Keratinocyte (primary cell): ENCODE measurements at regions not wholly inside any gene's neighbourhood (a gene's known extent, or its start where the extent isn't known, plus 50 kb on each side); places are given as distances from the start of the nearest gene placed in this dataset.

ENCODE experiments used
- DNase-seq: peaks from one replicate; pipeline ENCODE4 v3.0.0-alpha.2; 2011; ENCODE audit warnings: low read depth, missing footprints, low spot score
- FAIRE-seq: peaks from 2 replicates; lab custom pipeline; 2011; peaks lifted over from hg19 to GRCh38; lab: Jason Lieb, UNC
- H2AFZ ChIP-seq: 2 replicates; pipeline ENCODE4 v1.6.0; 2012; ENCODE audit warnings: low read length, control low read depth, inconsistent platforms; ENCODE audit not compliant: control insufficient read depth
- H3K27ac ChIP-seq: 2 replicates; pipeline ENCODE4 v1.5.1; 2011; ENCODE audit warnings: low read length; ENCODE audit not compliant: control insufficient read depth, insufficient read depth
- H3K27me3 ChIP-seq: 3 replicates; pipeline ENCODE4 v1.6.0; 2011; ENCODE audit warnings: low read length; ENCODE audit not compliant: control insufficient read depth, insufficient read depth; ENCODE audit errors: extremely low read depth
- H3K36me3 ChIP-seq, 2 experiments: 2 replicates in 1 of 2; 3 replicates in 1 of 2; pipeline ENCODE4 v1.5.1; 2011; ENCODE audit warnings: low read length in 2 of 2, mild to moderate bottlenecking in 1 of 2; ENCODE audit not compliant: control insufficient read depth in 2 of 2, insufficient read depth in 2 of 2; ENCODE audit errors: extremely low read depth in 1 of 2
- H3K4me1 ChIP-seq: 3 replicates; pipeline ENCODE4 v1.5.1; 2011; ENCODE audit warnings: low read length; ENCODE audit not compliant: control insufficient read depth, insufficient read depth; ENCODE audit errors: extremely low read depth
- H3K4me2 ChIP-seq: 3 replicates; pipeline ENCODE4 v1.6.0; 2011; ENCODE audit warnings: low read depth, low read length; ENCODE audit not compliant: control insufficient read depth, insufficient read depth; ENCODE audit errors: extremely low read depth
- H3K4me3 ChIP-seq, 3 experiments: fragments of 200-600 bp in 1 of 3; sonication (generic) in 1 of 3; 2 replicates in 2 of 3; 3 replicates in 1 of 3; pipeline ENCODE4 v1.5.1; 2011 to 2016; ENCODE audit warnings: low read length in 3 of 3, mild to moderate bottlenecking in 3 of 3, control low read depth in 2 of 3, inconsistent platforms in 1 of 3, low read depth in 1 of 3, mixed read lengths in 1 of 3, mixed run types in 1 of 3, moderate library complexity in 1 of 3; ENCODE audit not compliant: control insufficient read depth in 2 of 3, insufficient read depth in 2 of 3; ENCODE audit errors: extremely low read depth in 1 of 3
- H3K79me2 ChIP-seq: 2 replicates; pipeline ENCODE4 v1.6.0; 2012; ENCODE audit warnings: low read length; ENCODE audit not compliant: control insufficient read depth, insufficient read depth
- H3K9ac ChIP-seq: 3 replicates; pipeline ENCODE4 v1.6.0; 2011; ENCODE audit warnings: low read length; ENCODE audit not compliant: control insufficient read depth, insufficient read depth; ENCODE audit errors: extremely low read depth
- H3K9me1 ChIP-seq: 3 replicates; pipeline ENCODE4 v1.6.0; 2011; ENCODE audit warnings: low read length; ENCODE audit not compliant: control insufficient read depth, insufficient read depth; ENCODE audit errors: extremely low read depth
- H3K9me3 ChIP-seq: 2 replicates; pipeline ENCODE4 v1.5.1; 2012; ENCODE audit warnings: low read depth, low read length; ENCODE audit not compliant: control insufficient read depth
- H4K20me1 ChIP-seq: 3 replicates; pipeline ENCODE4 v1.6.0; 2011; ENCODE audit warnings: low read length; ENCODE audit not compliant: control insufficient read depth, insufficient read depth; ENCODE audit errors: extremely low read depth
- CTCF ChIP-seq, 3 experiments: IDR thresholded peaks in 1 of 3; conservative IDR thresholded peaks in 1 of 3; optimal IDR thresholded peaks in 1 of 3; 2 replicates in 2 of 3; 3 replicates in 1 of 3; pipeline versions ENCODE3 to v1.5.1; 2011; ENCODE audit warnings: low read length in 3 of 3, mild to moderate bottlenecking in 3 of 3, moderate library complexity in 2 of 3, control low read depth in 1 of 3, inconsistent platforms in 1 of 3; ENCODE audit not compliant: insufficient read depth in 2 of 3; ENCODE audit errors: extremely low read depth in 1 of 3
- EZH2 ChIP-seq: IDR thresholded peaks from one replicate; pipeline ENCODE4 v1.6.1; 2012; ENCODE audit warnings: inconsistent platforms, mild to moderate bottlenecking, low read length, moderate library complexity
- dilution Hi-C: fragments of 300-500 bp; cut with MboI; formaldehyde crosslinking; loops from one replicate; pipeline ENCODE4 v1.7.0; 2020; ENCODE audit warnings: low sequenced_read_pairs; ENCODE audit not compliant: extremely low pct_ligation_motif_present

- no peak for DNase-seq
- H3K4me3 ChIP-seq = no peak overlapping the region
- H3K4me1 ChIP-seq = peaks cover 17% of the 10 kb centered on the region
- H3K4me2 ChIP-seq = no peak overlapping the region
- no peaks in the 10 kb centered on the region for H3K9me1 ChIP-seq
- H4K20me1 ChIP-seq = no peaks in the 10 kb centered on the region
- H3K27me3 ChIP-seq = peaks cover 22% of the 10 kb centered on the region
- H2AFZ ChIP-seq = no peak overlapping the region
- no peaks in the 10 kb centered on the region for H3K79me2 ChIP-seq
- TF ChIP-seq EZH2 (no peak), CTCF (optimal IDR thresholded peaks at IDR 0.05 in 1 of 3, IDR thresholded peaks at IDR 0.05 in 1 of 3, conservative IDR thresholded peaks at IDR 0.05 in 1 of 3; ENCODE audit: extremely low read depth in 1 of 3, insufficient read depth in 2 of 3, low read length in 3 of 3) (no peak)
- no peak overlapping the region for H3K27ac ChIP-seq
- dilution Hi-C loops = no loop called here
- H3K36me3 ChIP-seq = no peaks in the 10 kb centered on the region
- FAIRE-seq = no peak
- no peak overlapping the region for H3K9ac ChIP-seq
- no peaks in the 10 kb centered on the region for H3K9me3 ChIP-seq
These were observed 222.2 kb downstream of the GLI2 start for GRCh38 chr2:120957905-120958304.

GRCh38 chr2:120958623-120959366 lies 223.1 kb downstream of the GLI2 start:
- DNase-seq = no peak

More at GRCh38 chr2:120958623-120959366, 223.1 kb downstream of the GLI2 start:
- no peaks in the 10 kb centered on the region for H3K36me3 ChIP-seq
- no peaks in the 10 kb centered on the region for H3K9me1 ChIP-seq
- FAIRE-seq = peak; percentile 61
- peaks cover 17% of the 10 kb centered on the region for H3K4me1 ChIP-seq
- no peak for TF ChIP-seq EZH2
- peak; percentile 27 to 51 (median 30) for TF ChIP-seq CTCF (optimal IDR thresholded peaks at IDR 0.05 in 1 of 3, IDR thresholded peaks at IDR 0.05 in 1 of 3, conservative IDR thresholded peaks at IDR 0.05 in 1 of 3; ENCODE audit: extremely low read depth in 1 of 3, insufficient read depth in 2 of 3, low read length in 3 of 3)
- H3K27me3 ChIP-seq = peaks cover 28% of the 10 kb centered on the region
- no peak overlapping the region for H2AFZ ChIP-seq
- H3K4me3 ChIP-seq = peak overlapping the region in 1 of 3 experiments; percentile 23
- H3K9ac ChIP-seq = peak overlapping the region; percentile 5
- H3K9me3 ChIP-seq = no peaks in the 10 kb centered on the region
- H4K20me1 ChIP-seq = no peaks in the 10 kb centered on the region
- H3K4me2 ChIP-seq = peak overlapping the region; percentile 65
- no peaks in the 10 kb centered on the region for H3K79me2 ChIP-seq
- H3K27ac ChIP-seq = no peak overlapping the region
- dilution Hi-C loops = no loop called here
